HepG2 (cell line): ENCODE measurements at regions not wholly inside any gene's neighbourhood (a gene's known extent, or its start where the extent isn't known, plus 50 kb on each side); places are given as distances from the start of the nearest gene placed in this dataset.

Source experiments
- ATAC-seq: fragments of 200-7000 bp; cut with Tn5 transposase; 3 replicates; pipeline ENCODE4 v1.9.1; 2020; ENCODE audit warnings: mild to moderate bottlenecking, moderate library complexity
- BruUV-seq: library from RNA; stranded (reverse); fragments of 400-500 nt; replicated peaks from 2 replicates; lab custom pipeline; 2021; lab: Mats Ljungman, UMichigan
- CTCF ChIA-PET: fragments of 300-600 bp; formaldehyde crosslinking; extraction: SDS; loops from one replicate; lab custom pipeline; 2021; ENCODE audit warnings: low total read pairs, inconsistent platforms, low intra/inter-chr PET ratio; lab: Yijun Ruan, JAX
- POLR2A ChIA-PET: fragments of 350-600 bp; sonication (Branson Sonifier 250); formaldehyde crosslinking; loops from one replicate; lab custom pipeline; 2020; ENCODE audit warnings: antibody characterized with exemption, inconsistent platforms; lab: Yijun Ruan, JAX
- DNase-seq: peaks from one replicate; pipeline ENCODE4 v3.0.0-alpha.2; 2015; ENCODE audit warnings: low spot score
- FAIRE-seq: peaks from 3 replicates; lab custom pipeline; 2011; peaks lifted over from hg19 to GRCh38; lab: Jason Lieb, UNC
- H2AFZ ChIP-seq: one replicate; pipeline ENCODE4 v1.6.1; 2011; ENCODE audit warnings: low read length, inconsistent platforms
- H3K27ac ChIP-seq: fragments of 300-600 bp; 3 replicates; pipeline ENCODE4 v1.8.0; 2011; ENCODE audit warnings: mixed run types, mild to moderate bottlenecking, mixed read lengths, low read length, inconsistent platforms; ENCODE audit not compliant: insufficient read depth; ENCODE audit errors: extremely low read length
- H3K27me3 ChIP-seq, 2 experiments: fragments of 200-600 bp in 1 of 2; 2 replicates in 1 of 2; 3 replicates in 1 of 2; pipeline versions ENCODE4 v1.6.0 to v1.8.0; 2011; ENCODE audit warnings: low read length in 2 of 2, mild to moderate bottlenecking in 2 of 2, moderate library complexity in 2 of 2, inconsistent platforms in 1 of 2; ENCODE audit not compliant: insufficient read depth in 2 of 2, control insufficient read depth in 1 of 2
- H3K36me3 ChIP-seq, 2 experiments: fragments of 200-600 bp in 1 of 2; replicated peaks in 1 of 2; 2 replicates in 1 of 2; 3 replicates in 1 of 2; pipeline versions ENCODE4 v1.5.1 to v1.8.0; 2011; ENCODE audit warnings: low read length in 2 of 2, inconsistent platforms in 1 of 2; ENCODE audit not compliant: insufficient read depth in 2 of 2, control insufficient read depth in 1 of 2
- H3K4me1 ChIP-seq: 2 replicates; pipeline ENCODE4 v1.5.1; 2012; ENCODE audit warnings: low read length, inconsistent platforms; ENCODE audit not compliant: insufficient read depth
- H3K4me2 ChIP-seq: 2 replicates; pipeline ENCODE4 v1.6.0; 2011; ENCODE audit warnings: low read depth, low read length, inconsistent platforms
- H3K4me3 ChIP-seq, 3 experiments: fragments of 200-600 bp in 1 of 3; sonication (generic), shearing (Covaris generic) in 1 of 3; replicated peaks in 1 of 3; 2 replicates each; pipeline ENCODE4 v1.5.1; 2011 to 2016; ENCODE audit warnings: low read length in 3 of 3, inconsistent platforms in 2 of 3, low read depth in 2 of 3, mild to moderate bottlenecking in 2 of 3, control low read depth in 1 of 3, mixed read lengths in 1 of 3; ENCODE audit not compliant: insufficient read depth in 1 of 3
- H3K79me2 ChIP-seq: one replicate; pipeline ENCODE4 v1.6.1; 2011; ENCODE audit warnings: low read length, inconsistent platforms; ENCODE audit not compliant: insufficient read depth
- H3K9ac ChIP-seq: 2 replicates; pipeline ENCODE4 v1.6.0; 2011; ENCODE audit warnings: mild to moderate bottlenecking, low read depth, low read length, inconsistent platforms; ENCODE audit not compliant: insufficient read depth
- H3K9me3 ChIP-seq: 2 replicates; pipeline ENCODE4 v1.5.1; 2012; ENCODE audit warnings: mild to moderate bottlenecking, low read length
- H4K20me1 ChIP-seq: 2 replicates; pipeline ENCODE4 v1.6.0; 2011; ENCODE audit warnings: inconsistent platforms, mild to moderate bottlenecking, low read length, moderate library complexity; ENCODE audit not compliant: insufficient read depth
- ATF2 ChIP-seq: sonication (generic); formaldehyde crosslinking; IDR thresholded peaks from 2 replicates; pipeline ENCODE4 v1.4.0; 2020; ENCODE audit warnings: missing genetic modification reagents
- CSRNP1 ChIP-seq: sonication (generic); formaldehyde crosslinking; IDR thresholded peaks from 2 replicates; pipeline ENCODE4 v1.8.1; 2023; ENCODE audit warnings: mild to moderate bottlenecking, missing genetic modification reagents
- FUBP1 ChIP-seq: sonication (generic); formaldehyde crosslinking; IDR thresholded peaks from 2 replicates; pipeline ENCODE4 v1.5.1; 2020; ENCODE audit warnings: missing genetic modification reagents, mild to moderate bottlenecking, borderline replicate concordance
- HMG20A ChIP-seq: IDR thresholded peaks from 2 replicates; pipeline ENCODE4 v1.6.1; 2016; ENCODE audit warnings: borderline replicate concordance
- HMG20B ChIP-seq: conservative IDR thresholded peaks from 2 replicates; pipeline ENCODE4 v1.6.1; 2016; ENCODE audit warnings: missing genetic modification reagents, missing compliant biosample characterization
- HNRNPL ChIP-seq: fragments of 200-400 bp; formaldehyde crosslinking; IDR thresholded peaks from 2 replicates; pipeline ENCODE4 v1.6.1; 2017; ENCODE audit warnings: mild to moderate bottlenecking, low read depth, low read length
- JARID2 ChIP-seq: sonication (generic); formaldehyde crosslinking; IDR thresholded peaks from 2 replicates; pipeline ENCODE4 v1.8.1; 2023; ENCODE audit warnings: missing genetic modification reagents, inconsistent platforms; ENCODE audit not compliant: insufficient replicate concordance
- KMT2B ChIP-seq: IDR thresholded peaks from 2 replicates; pipeline ENCODE4 v1.6.1; 2016; ENCODE audit warnings: missing genetic modification reagents, missing compliant biosample characterization
- NR0B2 ChIP-seq: sonication (generic); formaldehyde crosslinking; IDR thresholded peaks from 2 replicates; pipeline ENCODE4 v1.4.0; 2020; ENCODE audit warnings: mild to moderate bottlenecking, missing genetic modification reagents
- RBM39 ChIP-seq: fragments of 200-400 bp; formaldehyde crosslinking; IDR thresholded peaks from one replicate; pipeline ENCODE4 v1.6.1; 2018; ENCODE audit warnings: antibody characterized with exemption, mild to moderate bottlenecking, low read depth, low read length; ENCODE audit not compliant: poor library complexity, severe bottlenecking
- SMAD9 ChIP-seq: sonication (generic); formaldehyde crosslinking; IDR thresholded peaks from 2 replicates; pipeline ENCODE4 v1.5.1; 2020; ENCODE audit warnings: mild to moderate bottlenecking, missing genetic modification reagents
- ZMAT5 ChIP-seq: sonication (generic); formaldehyde crosslinking; IDR thresholded peaks from 2 replicates; pipeline ENCODE4 v1.5.0; 2020; ENCODE audit warnings: mild to moderate bottlenecking, low read depth, missing genetic modification reagents, borderline replicate concordance
- ZNF501 ChIP-seq: sonication (generic); formaldehyde crosslinking; IDR thresholded peaks from 2 replicates; pipeline ENCODE4 v1.5.1; 2020; ENCODE audit warnings: mild to moderate bottlenecking, moderate library complexity, missing genetic modification reagents
- WGBS: methylation state at CpG from one replicate; pipeline ENCODE4 v1.1.6; 2017; ENCODE audit warnings: low lambda C conversion rate; 5-methylcytosine and 5-hydroxymethylcytosine counted together
- in situ Hi-C: cut with HindIII; loops from 2 replicates; pipeline ENCODE4 v1.10.0; 2017; ENCODE audit warnings: low pct_unique_long_range_greater_than_20kb; ENCODE audit not compliant: extremely low pct_ligation_motif_present
- intact Hi-C: fragments of 100-400 bp; cut with micrococcal nuclease; formaldehyde crosslinking; loops from one replicate; pipeline ENCODE4 v1.10.0; 2022; ENCODE audit not compliant: unreplicated experiment

GRCh38 chr6:33921745-33922144 lies 117.9 kb upstream of the MLN start:
- in situ Hi-C loops: no loop called here

More at GRCh38 chr6:33921745-33922144, 117.9 kb upstream of the MLN start:
- TF ChIP-seq CSRNP1 (no peak), SMAD9 (CRISPR knock-in tag) (no peak), RBM39 (no peak), HMG20B (CRISPR knock-in tag) (no peak), NR0B2 (CRISPR knock-in tag) (no peak), HMG20A (CRISPR knock-in tag) (no peak), ATF2 (CRISPR knock-in tag) (no peak), ZMAT5 (CRISPR knock-in tag) (no peak), FUBP1 (CRISPR knock-in tag) (no peak), ZNF501 (CRISPR knock-in tag) (no peak), KMT2B (CRISPR knock-in tag) (no peak), HNRNPL (no peak), JARID2 (no peak)
- Histone ChIP-seq H3K27me3 (peaks cover 0 to 61% of the 10 kb centered on the region in 2 experiments; a peak in 3 of 5 replicates), H2AFZ (no peak overlapping the region), H3K4me3 (no peak overlapping the region), H3K36me3 (no peaks in the 10 kb centered on the region), H3K79me2 (no peaks in the 10 kb centered on the region), H3K9me3 (no peaks in the 10 kb centered on the region), H4K20me1 (no peaks in the 10 kb centered on the region), H3K4me1 (no peaks in the 10 kb centered on the region), H3K4me2 (no peak overlapping the region), H3K27ac (no peak overlapping the region), H3K9ac (no peak overlapping the region)
- ChIA-PET CTCF (no interaction called here), POLR2A (no interaction called here)
- no peak for DNase-seq
- BruUV-seq: no TSS peak
- no peak for ATAC-seq
- FAIRE-seq: no peak
- 10% methylated on average over 5 of the region's 5 CpGs for WGBS
- intact Hi-C loops: no loop called here
